ENCODE measurements at regions not wholly inside any gene's neighbourhood (a gene's known extent, or its start where the extent isn't known, plus 50 kb on each side); places are given as distances from the start of the nearest gene placed in this dataset.

DNA sequence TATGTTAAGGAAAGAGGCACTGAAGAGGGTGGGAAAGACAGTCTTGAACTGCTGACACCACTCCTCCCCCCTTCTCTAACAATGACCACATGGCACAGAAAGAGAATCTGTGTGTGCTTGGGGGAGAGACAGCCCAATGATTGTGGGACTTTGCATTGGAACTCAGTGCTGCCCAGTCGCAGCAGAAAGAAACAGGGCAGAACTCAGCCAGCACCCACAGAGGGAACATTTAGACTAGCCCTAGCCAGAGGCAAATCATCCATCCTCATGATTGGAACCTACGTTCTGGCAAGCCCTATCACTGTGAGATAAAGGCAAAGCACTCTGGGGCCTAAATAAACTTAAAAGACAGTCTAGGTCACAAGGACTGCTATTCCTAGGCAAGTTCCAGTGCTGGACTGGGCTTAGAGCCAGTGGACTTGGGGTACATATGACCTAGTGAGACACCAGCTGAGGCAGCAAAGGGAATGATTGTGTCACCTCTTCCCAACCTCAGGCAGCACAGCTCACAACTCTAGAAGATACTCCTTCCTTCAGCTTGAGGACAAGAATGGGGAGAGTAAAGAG lies 132.8 kb upstream of the S100G start:
- no peak for ATAC-seq (ENCODE audit: insufficient number of reproducible peaks, low FRiP score, low read depth)
- H3K4me1 ChIP-seq (ENCODE audit: control insufficient read depth in 1 of 2, low read depth in 2 of 2), result no peaks in the 10 kb centered on the region

DNA sequence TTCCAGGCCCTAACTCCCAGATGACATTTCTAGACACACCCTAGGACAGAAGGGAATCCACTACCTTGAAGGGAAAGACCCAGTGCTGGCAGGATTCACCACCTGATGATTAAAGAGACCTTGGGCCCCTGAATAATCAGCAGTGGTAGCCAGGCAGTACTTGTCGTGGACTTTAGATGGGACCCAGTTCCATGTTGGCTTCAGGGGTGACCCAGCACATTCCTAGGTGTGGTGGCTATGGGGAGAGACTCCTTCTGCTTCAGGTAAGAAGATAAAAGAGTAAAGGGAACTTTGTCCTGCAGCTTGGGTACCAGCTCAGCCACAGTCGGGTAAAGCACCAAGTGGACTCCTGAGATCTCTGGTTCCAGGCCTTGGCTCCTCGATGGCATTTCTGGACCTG lies 131.8 kb upstream of the S100G start:
- Histone ChIP-seq H3K36me3 (no peaks in the 10 kb centered on the region), H3K4me1 (ENCODE audit: control insufficient read depth in 1 of 2, low read depth in 2 of 2) (no peaks in the 10 kb centered on the region), H3K27ac (no peak overlapping the region), H3K27me3 (replicated peaks; ENCODE audit: insufficient read depth) (no peaks in the 10 kb centered on the region), H3K4me3 (no peak overlapping the region), H3K9me3 (no peaks in the 10 kb centered on the region)
- no peak for DNase-seq (ENCODE audit: low spot score)
- TF ChIP-seq, protein P1, sequence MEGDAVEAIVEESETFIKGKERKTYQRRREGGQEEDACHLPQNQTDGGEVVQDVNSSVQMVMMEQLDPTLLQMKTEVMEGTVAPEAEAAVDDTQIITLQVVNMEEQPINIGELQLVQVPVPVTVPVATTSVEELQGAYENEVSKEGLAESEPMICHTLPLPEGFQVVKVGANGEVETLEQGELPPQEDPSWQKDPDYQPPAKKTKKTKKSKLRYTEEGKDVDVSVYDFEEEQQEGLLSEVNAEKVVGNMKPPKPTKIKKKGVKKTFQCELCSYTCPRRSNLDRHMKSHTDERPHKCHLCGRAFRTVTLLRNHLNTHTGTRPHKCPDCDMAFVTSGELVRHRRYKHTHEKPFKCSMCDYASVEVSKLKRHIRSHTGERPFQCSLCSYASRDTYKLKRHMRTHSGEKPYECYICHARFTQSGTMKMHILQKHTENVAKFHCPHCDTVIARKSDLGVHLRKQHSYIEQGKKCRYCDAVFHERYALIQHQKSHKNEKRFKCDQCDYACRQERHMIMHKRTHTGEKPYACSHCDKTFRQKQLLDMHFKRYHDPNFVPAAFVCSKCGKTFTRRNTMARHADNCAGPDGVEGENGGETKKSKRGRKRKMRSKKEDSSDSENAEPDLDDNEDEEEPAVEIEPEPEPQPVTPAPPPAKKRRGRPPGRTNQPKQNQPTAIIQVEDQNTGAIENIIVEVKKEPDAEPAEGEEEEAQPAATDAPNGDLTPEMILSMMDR (IDR thresholded peaks at IDR 0.05), result no peak
- ATAC-seq (ENCODE audit: insufficient number of reproducible peaks, low FRiP score, low read depth), result no peak

More for the DNA sequence above, 132.8 kb upstream of the S100G start:
- H3K4me3 ChIP-seq, result no peak overlapping the region
- no peak overlapping the region for H3K27ac ChIP-seq
- no peaks in the 10 kb centered on the region for H3K36me3 ChIP-seq
- no peaks in the 10 kb centered on the region for H3K9me3 ChIP-seq
- no peaks in the 10 kb centered on the region for H3K27me3 ChIP-seq (replicated peaks; ENCODE audit: insufficient read depth)
- TF ChIP-seq, protein P1 (IDR thresholded peaks at IDR 0.05), result no peak
- no peak for DNase-seq (ENCODE audit: low spot score)

DNA sequence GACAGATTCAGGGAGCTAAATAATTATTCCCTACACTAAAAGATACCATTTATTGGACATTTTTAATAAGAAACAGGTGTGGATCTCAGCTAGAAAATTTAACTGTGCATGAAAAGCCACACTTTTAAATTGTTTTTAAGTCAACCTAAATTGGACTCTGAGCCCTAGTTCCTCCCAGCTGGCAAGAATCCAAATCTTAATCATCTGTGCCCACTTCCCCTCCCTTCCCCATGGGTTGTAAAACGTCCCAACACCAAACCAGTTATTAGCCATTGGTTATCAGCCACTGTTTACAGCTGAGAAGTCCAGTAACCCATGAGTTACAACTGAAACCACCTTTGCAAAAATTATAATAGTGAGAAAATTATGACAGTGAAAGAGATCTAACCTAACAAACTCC lies 125.6 kb upstream of the S100G start:
- Histone ChIP-seq H3K36me3 (no peaks in the 10 kb centered on the region), H3K9me3 (no peaks in the 10 kb centered on the region), H3K27me3 (replicated peaks; ENCODE audit: insufficient read depth) (no peaks in the 10 kb centered on the region), H3K27ac (no peak overlapping the region), H3K4me3 (no peak overlapping the region), H3K4me1 (ENCODE audit: control insufficient read depth in 1 of 2, low read depth in 2 of 2) (no peaks in the 10 kb centered on the region)
- no peak for DNase-seq (ENCODE audit: low spot score)
- TF ChIP-seq, protein P1 (IDR thresholded peaks at IDR 0.05), result no peak
- no peak for ATAC-seq (ENCODE audit: insufficient number of reproducible peaks, low FRiP score, low read depth)

DNA sequence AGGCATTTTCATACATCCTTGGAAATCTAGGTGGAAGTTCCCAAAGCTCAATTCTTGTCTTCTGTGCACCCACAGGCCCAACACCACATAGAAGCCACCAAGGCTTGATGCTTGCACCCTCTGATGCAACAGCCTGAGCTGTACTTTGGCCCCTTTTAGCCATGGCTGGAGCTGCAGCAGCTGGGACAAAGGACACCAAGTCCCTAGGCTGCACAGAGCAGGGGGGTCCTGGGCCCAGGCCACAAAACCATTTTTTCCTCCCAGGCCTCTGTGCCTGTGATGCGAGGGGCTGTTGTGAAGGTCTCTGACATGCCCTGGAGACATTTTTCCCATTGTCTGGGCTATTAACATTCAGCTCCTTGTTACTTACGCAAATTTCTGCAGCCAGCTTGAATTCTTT lies 124.0 kb upstream of the S100G start:
- H3K4me1 ChIP-seq (ENCODE audit: control insufficient read depth in 1 of 2, low read depth in 2 of 2), result no peaks in the 10 kb centered on the region
- TF ChIP-seq, protein P1 (IDR thresholded peaks at IDR 0.05), result no peak
- no peak for ATAC-seq (ENCODE audit: insufficient number of reproducible peaks, low FRiP score, low read depth)
- H3K4me3 ChIP-seq, result no peak overlapping the region
- H3K27ac ChIP-seq, result no peak overlapping the region
- H3K36me3 ChIP-seq, result no peaks in the 10 kb centered on the region
- H3K9me3 ChIP-seq, result no peaks in the 10 kb centered on the region
- no peaks in the 10 kb centered on the region for H3K27me3 ChIP-seq (replicated peaks; ENCODE audit: insufficient read depth)
- DNase-seq (ENCODE audit: low spot score), result no peak

DNA sequence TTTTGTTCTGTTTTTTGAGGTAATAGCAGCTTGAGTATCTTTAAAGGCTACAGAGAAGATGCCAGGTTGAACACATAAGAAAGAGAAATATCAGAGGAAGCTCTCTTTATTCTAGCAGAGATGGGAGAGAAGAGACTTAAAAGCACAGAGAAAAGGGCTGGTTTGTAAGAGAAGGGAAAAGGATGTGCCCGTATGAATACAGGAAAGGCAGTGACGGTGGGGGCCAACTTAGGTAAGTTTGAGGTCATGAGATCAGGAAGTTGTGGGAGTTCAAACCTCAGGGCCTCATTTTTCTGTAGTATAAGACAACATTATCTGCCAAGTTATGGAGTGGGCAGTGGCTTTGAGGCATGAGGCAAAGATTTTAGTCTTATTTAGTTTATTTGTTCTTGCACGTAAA lies 121.3 kb upstream of the S100G start:
- H3K36me3 ChIP-seq, result no peaks in the 10 kb centered on the region
- H3K4me1 ChIP-seq (ENCODE audit: control insufficient read depth in 1 of 2, low read depth in 2 of 2), result no peaks in the 10 kb centered on the region
- ATAC-seq (ENCODE audit: insufficient number of reproducible peaks, low FRiP score, low read depth) (no peak), DNase-seq (ENCODE audit: low spot score) (no peak)
- TF ChIP-seq, protein P1 (IDR thresholded peaks at IDR 0.05), result no peak
- no peak overlapping the region for H3K27ac ChIP-seq
- no peaks in the 10 kb centered on the region for H3K27me3 ChIP-seq (replicated peaks; ENCODE audit: insufficient read depth)
- no peaks in the 10 kb centered on the region for H3K9me3 ChIP-seq
- H3K4me3 ChIP-seq, result no peak overlapping the region
